ENCODE measurements at regions not wholly inside any gene's neighbourhood (a gene's known extent, or its start where the extent isn't known, plus 50 kb on each side); places are given as distances from the start of the nearest gene placed in this dataset.

DNA sequence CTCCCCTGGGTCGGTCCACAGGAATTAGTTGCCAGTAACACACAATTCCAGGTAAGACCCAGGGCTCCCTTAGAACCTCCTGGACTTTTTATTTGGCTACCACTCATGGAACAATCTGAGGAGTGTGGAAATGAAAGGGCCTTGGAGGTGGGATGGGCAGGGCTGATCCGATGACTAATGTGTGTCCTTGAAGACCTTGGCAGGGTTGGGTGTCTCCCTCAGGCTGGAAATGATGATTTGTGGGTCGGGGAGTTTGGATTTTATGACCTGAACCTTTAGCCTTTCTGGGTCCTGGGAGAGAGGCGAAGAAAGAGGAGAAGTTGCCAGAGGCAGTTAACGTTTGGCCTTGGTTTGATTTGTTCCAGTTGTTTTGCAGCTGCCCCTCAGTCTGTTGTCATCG lies 425.0 kb downstream of the MID1IP1 start:
- TF ChIP-seq EZH2 (IDR thresholded peaks at IDR 0.05; ENCODE audit: borderline replicate concordance, low read length): no peak
- TF ChIP-seq, protein P1, sequence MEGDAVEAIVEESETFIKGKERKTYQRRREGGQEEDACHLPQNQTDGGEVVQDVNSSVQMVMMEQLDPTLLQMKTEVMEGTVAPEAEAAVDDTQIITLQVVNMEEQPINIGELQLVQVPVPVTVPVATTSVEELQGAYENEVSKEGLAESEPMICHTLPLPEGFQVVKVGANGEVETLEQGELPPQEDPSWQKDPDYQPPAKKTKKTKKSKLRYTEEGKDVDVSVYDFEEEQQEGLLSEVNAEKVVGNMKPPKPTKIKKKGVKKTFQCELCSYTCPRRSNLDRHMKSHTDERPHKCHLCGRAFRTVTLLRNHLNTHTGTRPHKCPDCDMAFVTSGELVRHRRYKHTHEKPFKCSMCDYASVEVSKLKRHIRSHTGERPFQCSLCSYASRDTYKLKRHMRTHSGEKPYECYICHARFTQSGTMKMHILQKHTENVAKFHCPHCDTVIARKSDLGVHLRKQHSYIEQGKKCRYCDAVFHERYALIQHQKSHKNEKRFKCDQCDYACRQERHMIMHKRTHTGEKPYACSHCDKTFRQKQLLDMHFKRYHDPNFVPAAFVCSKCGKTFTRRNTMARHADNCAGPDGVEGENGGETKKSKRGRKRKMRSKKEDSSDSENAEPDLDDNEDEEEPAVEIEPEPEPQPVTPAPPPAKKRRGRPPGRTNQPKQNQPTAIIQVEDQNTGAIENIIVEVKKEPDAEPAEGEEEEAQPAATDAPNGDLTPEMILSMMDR (IDR thresholded peaks at IDR 0.05; ENCODE audit: low read length): no peak
